ENCODE measurements at regions not wholly inside any gene's neighbourhood (a gene's known extent, or its start where the extent isn't known, plus 50 kb on each side); places are given as distances from the start of the nearest gene placed in this dataset.

GRCh38 chr5:71794061-71794695 lies 75.1 kb downstream of the CARTPT start:
- no peak for TF ChIP-seq CTCF (IDR thresholded peaks at IDR 0.05; ENCODE audit: insufficient read depth, low read length, poor library complexity, severe bottlenecking)
- H3K27me3 ChIP-seq (ENCODE audit: control insufficient read depth, insufficient read depth, low read length), result no peaks in the 10 kb centered on the region
- no peak for DNase-seq (ENCODE audit: low read depth)
- H3K4me3 ChIP-seq (ENCODE audit: low read depth, low read length), result no peak overlapping the region
- no peaks in the 10 kb centered on the region for H3K36me3 ChIP-seq (ENCODE audit: control insufficient read depth, insufficient read depth, low read length)

- no peak overlapping the region for H3K4me3 ChIP-seq (ENCODE audit: low read depth, low read length)
- H3K27me3 ChIP-seq (ENCODE audit: control insufficient read depth, insufficient read depth, low read length), result no peaks in the 10 kb centered on the region
- DNase-seq (ENCODE audit: low read depth), result no peak
- TF ChIP-seq CTCF (IDR thresholded peaks at IDR 0.05; ENCODE audit: insufficient read depth, low read length, poor library complexity, severe bottlenecking), result no peak
- H3K36me3 ChIP-seq (ENCODE audit: control insufficient read depth, insufficient read depth, low read length), result no peaks in the 10 kb centered on the region
Measured at GRCh38 chr5:71802673-71803072, 83.6 kb downstream of the CARTPT start.

- TF ChIP-seq CTCF (IDR thresholded peaks at IDR 0.05; ENCODE audit: insufficient read depth, low read length, poor library complexity, severe bottlenecking), result no peak
- Histone ChIP-seq H3K4me3 (ENCODE audit: low read depth, low read length) (no peak overlapping the region), H3K27me3 (ENCODE audit: control insufficient read depth, insufficient read depth, low read length) (no peaks in the 10 kb centered on the region), H3K36me3 (ENCODE audit: control insufficient read depth, insufficient read depth, low read length) (no peaks in the 10 kb centered on the region)
- DNase-seq (ENCODE audit: low read depth), result no peak
Measured at GRCh38 chr5:71806711-71807110, 87.6 kb downstream of the CARTPT start.

- Histone ChIP-seq H3K4me3 (ENCODE audit: low read depth, low read length) (no peak overlapping the region), H3K27me3 (ENCODE audit: control insufficient read depth, insufficient read depth, low read length) (no peaks in the 10 kb centered on the region), H3K36me3 (ENCODE audit: control insufficient read depth, insufficient read depth, low read length) (no peaks in the 10 kb centered on the region)
- no peak for TF ChIP-seq CTCF (IDR thresholded peaks at IDR 0.05; ENCODE audit: insufficient read depth, low read length, poor library complexity, severe bottlenecking)
- DNase-seq (ENCODE audit: low read depth), result no peak
Measured at GRCh38 chr5:71807909-71808308, 88.8 kb downstream of the CARTPT start.

- TF ChIP-seq CTCF (IDR thresholded peaks at IDR 0.05; ENCODE audit: insufficient read depth, low read length, poor library complexity, severe bottlenecking), result no peak
- no peak for DNase-seq (ENCODE audit: low read depth)
- H3K36me3 ChIP-seq (ENCODE audit: control insufficient read depth, insufficient read depth, low read length), result no peaks in the 10 kb centered on the region
- H3K4me3 ChIP-seq (ENCODE audit: low read depth, low read length), result no peak overlapping the region
- H3K27me3 ChIP-seq (ENCODE audit: control insufficient read depth, insufficient read depth, low read length), result no peaks in the 10 kb centered on the region
Measured at GRCh38 chr5:71809446-71809845, 90.4 kb downstream of the CARTPT start.

GRCh38 chr5:71810023-71810422 lies 90.9 kb downstream of the CARTPT start:
- Histone ChIP-seq H3K4me3 (ENCODE audit: low read depth, low read length) (no peak overlapping the region), H3K36me3 (ENCODE audit: control insufficient read depth, insufficient read depth, low read length) (no peaks in the 10 kb centered on the region), H3K27me3 (ENCODE audit: control insufficient read depth, insufficient read depth, low read length) (no peaks in the 10 kb centered on the region)
- DNase-seq (ENCODE audit: low read depth), result no peak
- no peak for TF ChIP-seq CTCF (IDR thresholded peaks at IDR 0.05; ENCODE audit: insufficient read depth, low read length, poor library complexity, severe bottlenecking)
